IMR-90 (cell line): ENCODE measurements at regions not wholly inside any gene's neighbourhood (a gene's known extent, or its start where the extent isn't known, plus 50 kb on each side); places are given as distances from the start of the nearest gene placed in this dataset.

ENCODE experiments used
- FOS ChIP-seq: fragments of 150-350 bp; IDR thresholded peaks from 2 replicates; pipeline ENCODE4 v1.6.1; 2016; ENCODE audit warnings: low read depth, low read length
- POLR2A ChIP-seq: IDR thresholded peaks from 2 replicates; pipeline ENCODE4 v1.6.1; 2012; ENCODE audit warnings: mild to moderate bottlenecking, low read depth, low read length
- TF ChIP-seq, protein P1 (sequence below): conservative IDR thresholded peaks from 2 replicates; pipeline ENCODE4 v1.5.1; 2012; ENCODE audit warnings: mild to moderate bottlenecking, low read depth, low read length, improper control_type of control experiment

DNA sequence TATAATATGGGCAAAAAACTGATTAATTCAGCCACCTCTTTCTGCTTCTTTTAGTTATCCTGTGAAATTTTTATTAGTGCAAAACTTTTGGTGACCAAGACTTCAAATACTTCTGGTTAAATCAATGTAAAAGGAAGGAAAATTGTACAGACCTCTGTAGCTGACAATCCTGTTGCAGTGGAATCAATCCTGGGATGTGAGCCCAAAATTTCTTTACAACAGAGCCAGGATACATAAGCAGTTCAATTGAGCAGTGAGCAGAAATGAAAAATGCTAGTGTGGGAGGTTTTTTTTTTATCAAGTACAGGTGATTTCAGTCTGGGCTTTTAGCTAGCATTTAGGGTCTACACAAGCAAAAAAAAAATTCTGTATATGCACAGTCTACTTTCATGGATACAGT is 398.0 kb downstream of the OTOL1 start:
- TF ChIP-seq, protein P1, sequence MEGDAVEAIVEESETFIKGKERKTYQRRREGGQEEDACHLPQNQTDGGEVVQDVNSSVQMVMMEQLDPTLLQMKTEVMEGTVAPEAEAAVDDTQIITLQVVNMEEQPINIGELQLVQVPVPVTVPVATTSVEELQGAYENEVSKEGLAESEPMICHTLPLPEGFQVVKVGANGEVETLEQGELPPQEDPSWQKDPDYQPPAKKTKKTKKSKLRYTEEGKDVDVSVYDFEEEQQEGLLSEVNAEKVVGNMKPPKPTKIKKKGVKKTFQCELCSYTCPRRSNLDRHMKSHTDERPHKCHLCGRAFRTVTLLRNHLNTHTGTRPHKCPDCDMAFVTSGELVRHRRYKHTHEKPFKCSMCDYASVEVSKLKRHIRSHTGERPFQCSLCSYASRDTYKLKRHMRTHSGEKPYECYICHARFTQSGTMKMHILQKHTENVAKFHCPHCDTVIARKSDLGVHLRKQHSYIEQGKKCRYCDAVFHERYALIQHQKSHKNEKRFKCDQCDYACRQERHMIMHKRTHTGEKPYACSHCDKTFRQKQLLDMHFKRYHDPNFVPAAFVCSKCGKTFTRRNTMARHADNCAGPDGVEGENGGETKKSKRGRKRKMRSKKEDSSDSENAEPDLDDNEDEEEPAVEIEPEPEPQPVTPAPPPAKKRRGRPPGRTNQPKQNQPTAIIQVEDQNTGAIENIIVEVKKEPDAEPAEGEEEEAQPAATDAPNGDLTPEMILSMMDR, result no peak
- TF ChIP-seq FOS (no peak), POLR2A (no peak)
